Stimulated activated naive CD8-positive, alpha-beta T cell treated with anti-CD3 and anti-CD28 coated beads, Interleukin-15, Interleukin-2, amounts not matched to agents 100 ng/mL and 50 ng/mL, for 24 hours (primary cell): ENCODE measurements at regions not wholly inside any gene's neighbourhood (a gene's known extent, or its start where the extent isn't known, plus 50 kb on each side); places are given as distances from the start of the nearest gene placed in this dataset.
A peak's percentile ranks its signal among the peaks of the same experiment; 100 is the strongest.

ENCODE experiments used
- H3K27ac Mint-ChIP-seq: one replicate; pipeline ENCODE4 v1.8.0; 2021; ENCODE audit warnings: mild to moderate bottlenecking, mixed read lengths
- H3K27me3 Mint-ChIP-seq: one replicate; pipeline ENCODE4 v1.8.0; 2021; ENCODE audit warnings: mixed read lengths
- H3K36me3 Mint-ChIP-seq: one replicate; pipeline ENCODE4 v1.8.0; 2021; ENCODE audit warnings: low read depth, mixed read lengths
- H3K4me1 Mint-ChIP-seq: one replicate; pipeline ENCODE4 v1.8.0; 2021; ENCODE audit warnings: low read depth, mixed read lengths
- H3K4me3 Mint-ChIP-seq: one replicate; pipeline ENCODE4 v1.8.0; 2021; ENCODE audit warnings: mild to moderate bottlenecking, mixed read lengths
- H3K9me3 Mint-ChIP-seq: one replicate; pipeline ENCODE4 v1.8.0; 2021; ENCODE audit warnings: mixed read lengths

DNA sequence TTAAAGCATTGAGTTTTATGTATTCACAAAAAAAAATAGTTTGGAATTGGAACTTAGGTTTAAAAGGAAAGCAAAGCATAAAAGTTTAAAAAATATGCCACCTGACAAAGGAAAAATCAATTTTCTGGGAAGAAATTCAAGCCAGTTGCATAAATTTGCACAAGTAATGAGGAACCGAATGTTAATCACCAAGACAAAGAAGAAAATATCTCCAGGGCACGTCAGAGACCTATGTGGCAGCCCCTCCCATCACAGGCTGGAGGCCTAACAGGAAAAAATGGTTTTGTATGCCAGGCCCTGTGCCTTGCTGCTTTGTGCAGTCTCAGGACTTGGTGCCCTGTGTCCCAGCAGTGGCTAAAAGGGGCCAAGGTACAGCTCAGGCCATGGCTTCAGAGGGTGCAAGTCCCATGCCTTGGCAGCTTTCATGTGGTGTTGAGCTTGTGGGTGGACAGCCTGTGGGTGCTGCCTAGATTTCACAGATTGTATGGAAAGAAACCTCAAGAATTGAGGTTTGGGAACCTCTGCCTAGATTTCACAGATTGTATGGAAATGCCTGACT is 767.2 kb upstream of the SLC10A2 start:
- Mint-ChIP-seq H3K4me1 (no peaks in the 10 kb centered on the region), H3K27me3 (no peaks in the 10 kb centered on the region), H3K9me3 (peaks cover 7% of the 10 kb centered on the region), H3K4me3 (no peak overlapping the region), H3K36me3 (no peaks in the 10 kb centered on the region), H3K27ac (no peak overlapping the region)

DNA sequence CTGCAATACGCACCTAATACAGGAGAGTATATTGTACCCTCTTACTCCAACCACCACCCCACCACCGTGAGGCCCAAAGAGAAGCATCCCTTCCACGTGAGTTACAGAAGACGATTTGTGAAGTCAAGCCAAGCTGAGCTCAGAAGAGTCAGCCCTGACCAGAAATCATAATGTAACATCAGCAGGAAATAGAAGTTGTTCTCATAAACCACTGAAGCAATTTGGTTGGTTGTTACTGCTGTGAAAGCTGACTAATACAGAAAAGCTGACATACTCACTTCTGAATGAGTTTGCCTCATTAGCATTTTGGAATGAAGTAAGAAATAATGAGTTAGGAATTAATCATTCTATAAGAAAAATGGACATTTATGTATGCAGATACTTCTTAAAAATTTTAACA is 749.4 kb upstream of the SLC10A2 start:
- H3K4me1 Mint-ChIP-seq, result no peaks in the 10 kb centered on the region
- H3K27ac Mint-ChIP-seq, result no peak overlapping the region
- no peaks in the 10 kb centered on the region for H3K36me3 Mint-ChIP-seq
- H3K27me3 Mint-ChIP-seq, result no peaks in the 10 kb centered on the region
- H3K9me3 Mint-ChIP-seq, result peaks cover 20% of the 10 kb centered on the region
- no peak overlapping the region for H3K4me3 Mint-ChIP-seq

GRCh38 chr13:103812971-103813370 is 746.8 kb upstream of the SLC10A2 start:
- peaks cover 13% of the 10 kb centered on the region for H3K9me3 Mint-ChIP-seq
- no peaks in the 10 kb centered on the region for H3K27me3 Mint-ChIP-seq
- H3K27ac Mint-ChIP-seq, result no peak overlapping the region
- no peaks in the 10 kb centered on the region for H3K36me3 Mint-ChIP-seq
- no peaks in the 10 kb centered on the region for H3K4me1 Mint-ChIP-seq
- H3K4me3 Mint-ChIP-seq, result no peak overlapping the region

DNA sequence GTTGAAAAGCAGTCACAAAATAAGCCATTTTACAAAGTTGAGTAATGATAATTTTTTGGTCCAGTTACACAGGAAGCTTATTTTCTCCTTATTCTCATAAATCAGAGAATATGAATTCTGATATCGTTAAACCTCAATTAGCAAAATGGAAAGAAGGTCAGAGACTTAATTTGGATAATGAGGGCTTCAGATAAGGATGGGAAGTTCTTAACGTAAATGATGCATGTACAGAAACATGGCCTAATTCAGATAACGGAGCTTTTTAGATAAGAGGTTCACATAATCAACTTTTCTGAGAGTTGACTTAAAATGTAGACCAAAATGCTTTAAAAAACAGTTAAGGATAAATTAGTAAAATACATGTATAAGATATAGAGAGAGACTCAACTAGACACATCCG is 746.3 kb upstream of the SLC10A2 start:
- no peak overlapping the region for H3K27ac Mint-ChIP-seq
- peaks cover 13% of the 10 kb centered on the region for H3K9me3 Mint-ChIP-seq

GRCh38 chr13:103810026-103810425 is 743.8 kb upstream of the SLC10A2 start:
- Mint-ChIP-seq H3K4me1 (no peaks in the 10 kb centered on the region), H3K9me3 (peaks cover 9% of the 10 kb centered on the region), H3K27me3 (no peaks in the 10 kb centered on the region)

More for the DNA sequence above, 746.3 kb upstream of the SLC10A2 start:
- Mint-ChIP-seq H3K36me3 (no peaks in the 10 kb centered on the region), H3K4me1 (no peaks in the 10 kb centered on the region), H3K4me3 (no peak overlapping the region), H3K27me3 (no peaks in the 10 kb centered on the region)

DNA sequence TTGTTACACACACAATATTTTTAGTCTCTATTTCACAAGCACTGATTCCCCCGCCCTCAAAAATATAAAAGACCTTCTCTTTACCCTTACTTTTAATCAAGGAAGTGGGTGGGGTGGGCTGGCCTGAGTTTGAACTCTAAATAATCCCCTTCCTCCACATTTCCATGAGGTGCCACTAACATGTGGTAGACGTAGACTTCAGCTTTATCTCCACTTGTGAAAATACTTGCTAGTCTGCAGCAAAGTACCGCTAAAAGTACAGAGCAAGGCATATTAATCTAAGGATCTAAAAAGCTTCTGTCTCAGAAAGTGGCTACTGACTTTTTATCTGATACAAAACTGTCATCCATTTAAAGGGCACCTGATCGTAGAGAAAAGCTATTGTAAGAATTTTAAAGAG is 739.6 kb upstream of the SLC10A2 start:
- Mint-ChIP-seq H3K27me3 (no peaks in the 10 kb centered on the region), H3K4me1 (no peaks in the 10 kb centered on the region), H3K9me3 (no peaks in the 10 kb centered on the region), H3K36me3 (no peaks in the 10 kb centered on the region), H3K4me3 (no peak overlapping the region), H3K27ac (no peak overlapping the region)

More at GRCh38 chr13:103810026-103810425, 743.8 kb upstream of the SLC10A2 start:
- H3K4me3 Mint-ChIP-seq, result no peak overlapping the region
- no peaks in the 10 kb centered on the region for H3K36me3 Mint-ChIP-seq
- no peak overlapping the region for H3K27ac Mint-ChIP-seq

DNA sequence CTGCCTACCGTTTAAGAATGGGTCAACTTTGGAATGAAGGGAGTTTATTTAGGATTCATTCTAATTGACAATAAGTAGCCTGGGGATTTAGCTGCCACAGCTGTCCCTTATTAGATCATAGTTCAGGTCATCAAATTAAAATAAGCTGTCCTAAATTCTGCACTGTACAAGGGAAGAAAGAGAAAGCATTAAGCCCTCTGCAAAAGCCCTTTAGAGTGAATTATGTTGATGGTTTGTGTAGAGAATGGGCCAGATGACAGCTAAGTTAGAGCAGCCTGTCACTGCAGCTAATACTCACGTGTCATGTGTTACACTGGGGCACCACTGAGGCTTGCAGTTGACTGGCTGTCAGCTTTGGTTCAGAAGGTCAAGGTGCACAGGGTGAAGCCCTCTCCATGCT is 737.1 kb upstream of the SLC10A2 start:
- Mint-ChIP-seq H3K27me3 (no peaks in the 10 kb centered on the region), H3K36me3 (no peaks in the 10 kb centered on the region), H3K4me1 (no peaks in the 10 kb centered on the region), H3K4me3 (no peak overlapping the region), H3K9me3 (no peaks in the 10 kb centered on the region), H3K27ac (no peak overlapping the region)

DNA sequence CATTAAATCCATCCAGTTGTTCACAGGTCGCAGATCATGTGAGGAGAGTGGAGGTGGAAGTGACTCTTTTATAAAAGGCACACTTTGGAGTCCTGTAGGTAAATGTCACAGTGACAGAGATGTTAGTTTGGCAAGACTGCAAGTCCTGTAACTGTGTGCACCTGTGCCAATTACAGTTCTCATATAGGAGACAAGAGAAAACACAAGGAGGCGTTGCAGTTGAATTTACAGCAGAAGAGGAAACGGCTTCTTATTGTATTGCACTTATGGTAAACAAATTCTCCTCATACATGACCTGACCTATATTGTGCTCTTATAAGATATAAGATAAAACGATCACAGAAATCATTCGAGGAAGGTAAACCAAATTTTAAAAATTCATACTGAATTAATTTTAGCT is 732.8 kb upstream of the SLC10A2 start:
- H3K9me3 Mint-ChIP-seq, result no peaks in the 10 kb centered on the region

GRCh38 chr13:103795892-103796478 is 729.8 kb upstream of the SLC10A2 start:
- Mint-ChIP-seq H3K27me3 (no peaks in the 10 kb centered on the region), H3K27ac (no peak overlapping the region), H3K4me3 (no peak overlapping the region), H3K4me1 (no peaks in the 10 kb centered on the region), H3K36me3 (no peaks in the 10 kb centered on the region), H3K9me3 (peaks cover 3% of the 10 kb centered on the region)

More for the DNA sequence above, 732.8 kb upstream of the SLC10A2 start:
- no peaks in the 10 kb centered on the region for H3K27me3 Mint-ChIP-seq
- no peak overlapping the region for H3K4me3 Mint-ChIP-seq
- H3K4me1 Mint-ChIP-seq, result no peaks in the 10 kb centered on the region
- no peaks in the 10 kb centered on the region for H3K36me3 Mint-ChIP-seq
- H3K27ac Mint-ChIP-seq, result no peak overlapping the region

GRCh38 chr13:103794526-103794925 is 728.3 kb upstream of the SLC10A2 start:
- Mint-ChIP-seq H3K9me3 (peaks cover 3% of the 10 kb centered on the region), H3K27ac (no peak overlapping the region), H3K27me3 (no peaks in the 10 kb centered on the region), H3K4me3 (no peak overlapping the region), H3K36me3 (no peaks in the 10 kb centered on the region), H3K4me1 (no peaks in the 10 kb centered on the region)

DNA sequence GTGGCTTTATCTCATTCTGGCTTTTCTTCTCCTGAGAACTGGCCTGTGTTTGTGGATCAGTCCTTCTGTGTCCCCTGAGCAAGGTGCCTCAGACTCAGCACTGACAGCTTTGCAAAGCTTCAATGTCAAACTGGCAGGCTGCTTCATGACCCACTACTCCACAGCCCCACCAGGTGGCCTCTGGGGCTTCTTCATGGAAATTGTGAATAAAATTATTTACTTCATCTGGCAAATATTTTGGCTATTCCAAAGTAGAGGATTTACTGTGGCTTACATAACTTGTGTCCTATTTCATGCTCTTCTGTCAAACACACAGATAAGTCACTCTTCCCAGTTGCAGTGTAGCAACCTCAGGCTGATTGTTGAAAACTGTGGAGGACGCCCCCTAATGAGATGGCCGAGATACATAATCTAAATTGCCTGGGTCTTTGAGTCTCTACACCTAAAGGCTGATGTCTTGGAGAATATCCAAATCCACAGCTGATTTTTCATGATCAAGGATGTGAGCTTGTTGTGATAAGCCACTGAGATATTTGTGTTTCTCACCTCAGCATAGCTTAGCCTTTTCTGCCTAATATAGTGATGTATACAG is 721.9 kb upstream of the SLC10A2 start:
- H3K9me3 Mint-ChIP-seq, result peaks cover 12% of the 10 kb centered on the region
- H3K4me1 Mint-ChIP-seq, result no peaks in the 10 kb centered on the region
- no peaks in the 10 kb centered on the region for H3K36me3 Mint-ChIP-seq
- no peak overlapping the region for H3K27ac Mint-ChIP-seq
- no peaks in the 10 kb centered on the region for H3K27me3 Mint-ChIP-seq
- H3K4me3 Mint-ChIP-seq, result no peak overlapping the region

DNA sequence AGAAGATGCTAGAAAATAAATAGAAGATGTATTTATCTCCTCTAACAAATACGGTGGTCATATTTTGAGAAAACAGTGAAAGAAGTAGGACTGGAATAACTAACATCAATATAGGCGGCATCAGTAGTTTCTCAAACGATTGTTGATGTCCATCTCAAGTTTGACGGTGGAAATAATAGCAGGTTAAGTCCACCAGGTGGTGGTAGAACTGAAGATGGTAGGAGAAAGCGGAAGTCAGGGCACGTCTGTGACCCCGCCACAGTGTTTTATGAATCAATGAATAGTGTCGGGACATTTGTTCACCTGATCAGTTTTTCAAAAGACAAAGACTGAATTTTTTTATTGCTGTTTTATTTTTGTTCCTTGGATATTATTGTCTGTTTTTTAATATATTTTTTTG is 706.4 kb upstream of the SLC10A2 start:
- H3K27ac Mint-ChIP-seq, result no peak overlapping the region

GRCh38 chr13:103762523-103762922 is 696.3 kb upstream of the SLC10A2 start:
- H3K9me3 Mint-ChIP-seq, result no peaks in the 10 kb centered on the region
- no peaks in the 10 kb centered on the region for H3K27me3 Mint-ChIP-seq
- H3K27ac Mint-ChIP-seq, result no peak overlapping the region
- no peaks in the 10 kb centered on the region for H3K4me1 Mint-ChIP-seq
- no peak overlapping the region for H3K4me3 Mint-ChIP-seq
- H3K36me3 Mint-ChIP-seq, result no peaks in the 10 kb centered on the region

More for the DNA sequence above, 706.4 kb upstream of the SLC10A2 start:
- Mint-ChIP-seq H3K27me3 (no peaks in the 10 kb centered on the region), H3K9me3 (peaks cover 15% of the 10 kb centered on the region), H3K4me1 (no peaks in the 10 kb centered on the region), H3K36me3 (no peaks in the 10 kb centered on the region), H3K4me3 (no peak overlapping the region)

DNA sequence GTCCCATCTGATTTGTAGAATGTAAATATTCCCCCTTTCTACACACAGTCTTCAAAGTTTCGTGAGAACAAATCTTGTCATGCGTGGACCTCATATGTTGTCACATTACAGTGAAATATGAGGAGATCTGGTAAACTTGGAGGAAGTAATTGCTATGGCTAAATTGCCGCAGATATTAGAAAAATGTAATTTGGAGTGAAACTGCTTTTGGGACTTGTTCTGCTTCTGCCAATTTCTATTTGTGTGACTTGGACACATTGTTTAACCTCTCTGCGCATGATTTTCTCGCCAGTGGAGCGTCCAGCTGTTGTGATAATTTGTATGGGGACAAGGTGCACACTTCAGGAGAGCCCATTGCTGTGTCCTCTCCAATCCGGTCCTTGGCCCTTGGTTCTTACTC is 693.1 kb upstream of the SLC10A2 start:
- Mint-ChIP-seq H3K4me3 (no peak overlapping the region), H3K4me1 (no peaks in the 10 kb centered on the region), H3K36me3 (no peaks in the 10 kb centered on the region), H3K27me3 (no peaks in the 10 kb centered on the region), H3K27ac (no peak overlapping the region), H3K9me3 (peaks cover 4% of the 10 kb centered on the region)

DNA sequence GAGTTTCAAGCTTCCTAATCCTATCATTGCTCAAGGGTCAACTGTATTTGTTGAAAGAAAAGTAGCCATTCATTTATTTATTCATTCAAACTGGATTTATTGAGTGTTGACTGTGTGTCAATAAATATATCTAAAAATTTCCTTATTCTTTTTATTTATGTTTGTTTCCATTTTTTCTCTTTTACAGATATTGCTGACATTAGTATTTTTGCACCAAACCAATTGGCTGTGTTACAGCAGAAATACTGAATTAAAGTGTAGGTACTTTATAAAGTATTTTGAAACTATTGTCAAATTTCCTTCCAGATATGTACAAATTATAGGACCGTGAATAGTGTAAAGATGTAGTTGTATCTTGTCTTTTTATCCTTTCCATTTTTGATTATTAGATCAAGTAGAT is 692.0 kb upstream of the SLC10A2 start:
- no peaks in the 10 kb centered on the region for H3K27me3 Mint-ChIP-seq
- H3K4me3 Mint-ChIP-seq, result no peak overlapping the region
- peaks cover 4% of the 10 kb centered on the region for H3K9me3 Mint-ChIP-seq
- no peaks in the 10 kb centered on the region for H3K36me3 Mint-ChIP-seq
- no peaks in the 10 kb centered on the region for H3K4me1 Mint-ChIP-seq
- H3K27ac Mint-ChIP-seq, result no peak overlapping the region

DNA sequence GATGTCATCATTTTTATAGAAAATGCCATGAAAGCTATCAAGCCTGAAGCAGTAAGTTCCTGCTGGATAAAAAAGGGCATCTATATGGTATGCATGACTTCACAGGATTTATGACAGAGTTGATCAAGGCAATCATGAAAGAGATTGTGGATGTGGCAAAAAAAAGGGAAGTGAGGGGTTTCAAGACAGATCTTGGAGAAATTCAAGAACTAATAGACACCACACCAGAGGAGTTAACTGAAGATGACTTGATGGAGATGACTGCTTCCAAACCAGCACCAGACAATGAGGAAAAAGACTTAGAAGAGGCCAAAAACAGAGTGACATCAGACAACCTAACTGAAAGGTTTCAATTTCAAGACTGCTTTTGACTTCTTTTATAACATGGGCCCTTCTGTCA is 691.1 kb upstream of the SLC10A2 start:
- Mint-ChIP-seq H3K4me3 (no peak overlapping the region), H3K27me3 (no peaks in the 10 kb centered on the region), H3K36me3 (no peaks in the 10 kb centered on the region), H3K9me3 (peaks cover 4% of the 10 kb centered on the region), H3K27ac (peak overlapping the region; percentile 8), H3K4me1 (no peaks in the 10 kb centered on the region)
